ENCODE measurements at regions not wholly inside any gene's neighbourhood (a gene's known extent, or its start where the extent isn't known, plus 50 kb on each side); places are given as distances from the start of the nearest gene placed in this dataset.

DNA sequence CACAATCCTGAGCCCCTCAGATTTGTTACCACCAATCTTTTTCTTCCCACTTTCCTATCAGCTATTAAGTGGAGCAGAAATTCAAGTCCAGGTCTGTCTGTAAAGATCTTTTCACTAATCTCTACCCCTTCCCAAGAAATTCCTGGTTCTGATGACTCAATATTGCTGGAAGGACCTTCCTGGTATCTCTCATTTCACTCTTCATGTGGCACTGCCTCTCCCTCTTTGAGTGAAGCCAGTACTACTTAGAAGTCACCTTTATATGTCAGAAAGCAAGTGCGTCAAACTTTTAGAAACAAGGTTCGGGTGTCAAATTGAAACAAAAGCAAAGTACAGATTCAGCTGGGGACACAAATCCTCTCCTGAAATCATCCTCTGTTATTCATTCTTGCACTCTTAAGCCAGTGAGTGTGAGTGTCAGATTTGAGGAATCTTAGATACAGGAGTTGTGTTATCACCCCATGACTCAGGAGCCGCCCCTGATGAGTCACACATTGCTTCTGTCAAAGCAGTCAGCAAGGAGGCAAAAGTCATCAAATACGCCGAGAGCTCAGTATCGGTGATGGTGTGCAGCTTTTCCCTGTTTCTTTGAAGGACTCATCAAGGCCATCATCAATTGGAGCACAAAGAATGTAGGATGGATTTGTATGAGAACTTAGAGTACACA is 313.0 kb downstream of the CETN3 start:
- Histone ChIP-seq H4K20me1 (replicated peaks in 1 of 2; ENCODE audit: control insufficient read depth in 1 of 2, insufficient read depth in 2 of 2, low read length in 2 of 2) (no peaks in the 10 kb centered on the region), H3K14ac (ENCODE audit: insufficient read length) (no peak overlapping the region), H4K8ac (ENCODE audit: extremely low read depth, insufficient read depth, low read length) (no peak overlapping the region), H4K5ac (ENCODE audit: insufficient read length, low read depth, low read length) (no peak overlapping the region), H3K27me3 (replicated peaks in 1 of 4; ENCODE audit: control insufficient read depth in 3 of 4, extremely low read depth in 1 of 4, insufficient read depth in 3 of 4, low read length in 3 of 4) (no peaks in the 10 kb centered on the region), H4K91ac (replicated peaks; ENCODE audit: insufficient read length, low read length) (no peak overlapping the region), H3K79me1 (ENCODE audit: low read depth, low read length) (no peaks in the 10 kb centered on the region), H2BK20ac (ENCODE audit: low read length) (no peak overlapping the region), H2BK120ac (replicated peaks; ENCODE audit: low read depth, low read length) (no peak overlapping the region), H3K56ac (replicated peaks; ENCODE audit: insufficient read length, low read depth, low read length) (no peak overlapping the region), H3K18ac (ENCODE audit: extremely low read depth, low read length) (no peak overlapping the region), H3K4me3 (ENCODE audit: extremely low read depth in 1 of 4, insufficient read depth in 2 of 4, low read depth in 3 of 4, low read length in 4 of 4) (no peak overlapping the region), H3K4me2 (ENCODE audit: insufficient read depth in 1 of 2, low read depth in 2 of 2, low read length in 2 of 2) (no peak overlapping the region), H3K27ac (ENCODE audit: low read depth, low read length) (no peak overlapping the region; the same call in 1 of the 2 replicates), H3K23me2 (ENCODE audit: low read depth, low read length) (no peaks in the 10 kb centered on the region), H3K9ac (replicated peaks in 1 of 4; ENCODE audit: extremely low read depth in 1 of 4, low read depth in 3 of 4, low read length in 3 of 4) (no peak overlapping the region), H3K4ac (replicated peaks; ENCODE audit: insufficient read length, low read depth, low read length) (no peak overlapping the region), H3K9me3 (ENCODE audit: insufficient read depth in 2 of 2, low read depth in 1 of 2, low read length in 1 of 2) (no peaks in the 10 kb centered on the region), H3K36me3 (ENCODE audit: control insufficient read depth in 2 of 4, insufficient read depth in 4 of 4, low read length in 3 of 4) (no peaks in the 10 kb centered on the region), H2AFZ (ENCODE audit: low read length) (no peak overlapping the region), H2AK5ac (ENCODE audit: low read depth, low read length) (no peak overlapping the region), H2BK15ac (ENCODE audit: low read length) (no peak overlapping the region), H2BK5ac (ENCODE audit: low read depth, low read length) (no peak overlapping the region), H3K4me1 (replicated peaks in 1 of 4; ENCODE audit: control insufficient read depth in 3 of 4, insufficient read depth in 4 of 4, low read length in 3 of 4) (no peaks in the 10 kb centered on the region), H3K23ac (ENCODE audit: insufficient read length) (no peak overlapping the region), H2BK12ac (ENCODE audit: low read depth, low read length) (no peak overlapping the region), H3K79me2 (ENCODE audit: control insufficient read depth in 1 of 2, insufficient read depth in 2 of 2, low read length in 2 of 2) (no peaks in the 10 kb centered on the region)
- 92% methylated on average over 6 of the region's 6 CpGs; no CpG with 5 or more reads in 1 of the 2 experiments for WGBS, 2 experiments (ENCODE audit: extremely low coverage in 1 of 2, insufficient coverage in 1 of 2, insufficient read length in 1 of 2, insufficient replicate concordance in 2 of 2, low coverage in 1 of 2, low lambda C conversion rate in 2 of 2, missing lambda C conversion rate in 1 of 2)
- POLR2A ChIA-PET (ENCODE audit: partially characterized antibody) = no interaction called here
- CTCF ChIA-PET (ENCODE audit: partially characterized antibody) = interaction anchor here (0.6 to 1.9 kb wide), 3 partner anchors 15 to 161 kb away, joined by 3 to 5 read pairs (median 4); no protein-coding TSS in a partner anchor
- DNase-seq (ENCODE audit: low read depth in 1 of 2, low spot score in 2 of 2) (peak in 1 of 2 experiments; percentile 2), FAIRE-seq (no peak)
- TF ChIP-seq BACH1 (IDR thresholded peaks at IDR 0.05; ENCODE audit: low read length) (peak; percentile 25; the same call in 1 of the 2 replicates), JUND (IDR thresholded peaks at IDR 0.05; ENCODE audit: low read length) (0 out of 2 replicates have a peak, but pooled peaks have one; percentile 39), POLR2AphosphoS5 (IDR thresholded peaks at IDR 0.05; ENCODE audit: low read depth, low read length) (no peak)
